ENCODE measurements at regions not wholly inside any gene's neighbourhood (a gene's known extent, or its start where the extent isn't known, plus 50 kb on each side); places are given as distances from the start of the nearest gene placed in this dataset.

GRCh38 chr18:7464245-7464966 lies 102.7 kb upstream of the PTPRM start:
- TF ChIP-seq, protein P1, sequence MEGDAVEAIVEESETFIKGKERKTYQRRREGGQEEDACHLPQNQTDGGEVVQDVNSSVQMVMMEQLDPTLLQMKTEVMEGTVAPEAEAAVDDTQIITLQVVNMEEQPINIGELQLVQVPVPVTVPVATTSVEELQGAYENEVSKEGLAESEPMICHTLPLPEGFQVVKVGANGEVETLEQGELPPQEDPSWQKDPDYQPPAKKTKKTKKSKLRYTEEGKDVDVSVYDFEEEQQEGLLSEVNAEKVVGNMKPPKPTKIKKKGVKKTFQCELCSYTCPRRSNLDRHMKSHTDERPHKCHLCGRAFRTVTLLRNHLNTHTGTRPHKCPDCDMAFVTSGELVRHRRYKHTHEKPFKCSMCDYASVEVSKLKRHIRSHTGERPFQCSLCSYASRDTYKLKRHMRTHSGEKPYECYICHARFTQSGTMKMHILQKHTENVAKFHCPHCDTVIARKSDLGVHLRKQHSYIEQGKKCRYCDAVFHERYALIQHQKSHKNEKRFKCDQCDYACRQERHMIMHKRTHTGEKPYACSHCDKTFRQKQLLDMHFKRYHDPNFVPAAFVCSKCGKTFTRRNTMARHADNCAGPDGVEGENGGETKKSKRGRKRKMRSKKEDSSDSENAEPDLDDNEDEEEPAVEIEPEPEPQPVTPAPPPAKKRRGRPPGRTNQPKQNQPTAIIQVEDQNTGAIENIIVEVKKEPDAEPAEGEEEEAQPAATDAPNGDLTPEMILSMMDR (IDR thresholded peaks at IDR 0.05; ENCODE audit: low read length): no peak
- no peak for TF ChIP-seq EZH2 (IDR thresholded peaks at IDR 0.05; ENCODE audit: borderline replicate concordance, low read length)
